HEK293 (cell line): ENCODE measurements at regions not wholly inside any gene's neighbourhood (a gene's known extent, or its start where the extent isn't known, plus 50 kb on each side); places are given as distances from the start of the nearest gene placed in this dataset.
A peak's percentile ranks its signal among the peaks of the same experiment; 100 is the strongest.

Experiments
- CTCF ChIA-PET: fragments of 350-600 bp; formaldehyde crosslinking; extraction: SDS; loops from one replicate; lab custom pipeline; 2021; ENCODE audit warnings: antibody characterized with exemption; lab: Yijun Ruan, JAX
- POLR2A ChIA-PET: fragments of 300-600 bp; formaldehyde crosslinking; extraction: SDS; loops from one replicate; lab custom pipeline; 2020; ENCODE audit warnings: antibody characterized with exemption, inconsistent platforms; lab: Yijun Ruan, JAX
- H3K27ac ChIP-seq: fragments of 200-500 bp; sonication (Bioruptor generic); 2 replicates; pipeline ENCODE4 v1.5.1; 2014; ENCODE audit warnings: low read depth, low read length, control low read depth, inconsistent platforms; ENCODE audit errors: extremely low read depth
- H3K36me3 ChIP-seq, 2 experiments: fragments of 200-500 bp in 1 of 2; sonication (Bioruptor generic) in 1 of 2; 1 replicate in 1 of 2; 2 replicates in 1 of 2; pipeline ENCODE4 v1.5.1; 2014 to 2017; ENCODE audit warnings: inconsistent platforms in 2 of 2, low read length in 2 of 2; ENCODE audit not compliant: control insufficient read depth in 2 of 2, insufficient read depth in 1 of 2
- H3K4me1 ChIP-seq: fragments of 200-500 bp; sonication (Bioruptor generic); 2 replicates; pipeline ENCODE4 v1.5.1; 2014; ENCODE audit warnings: mild to moderate bottlenecking, low read length, inconsistent platforms; ENCODE audit not compliant: control insufficient read depth, insufficient read depth
- H3K4me3 ChIP-seq: 2 replicates; pipeline ENCODE4 v1.5.1; 2011; ENCODE audit warnings: low read depth, mild to moderate bottlenecking, control low read depth, low read length, moderate library complexity
- H3K9me3 ChIP-seq: fragments of 200-500 bp; sonication (Bioruptor generic); 2 replicates; pipeline ENCODE4 v1.5.1; 2014; ENCODE audit warnings: low read depth, low read length, inconsistent platforms; ENCODE audit not compliant: control insufficient read depth, insufficient read depth
- GLI4 ChIP-seq: fragments of 450-650 bp; formaldehyde crosslinking; IDR thresholded peaks from 2 replicates; pipeline ENCODE4 v1.5.1; 2016; ENCODE audit warnings: missing biosample characterization, missing genetic modification characterization
- GLIS2 ChIP-seq: fragments of 450-650 bp; formaldehyde crosslinking; IDR thresholded peaks from 2 replicates; pipeline ENCODE4 v1.5.1; 2016; ENCODE audit warnings: missing biosample characterization, missing genetic modification characterization
- HOXC10 ChIP-seq: sonication (generic); formaldehyde crosslinking; IDR thresholded peaks from 2 replicates; pipeline ENCODE4 v1.8.1; 2023; ENCODE audit warnings: mild to moderate bottlenecking, missing genetic modification reagents
- KLF9 ChIP-seq: fragments of 450-650 bp; formaldehyde crosslinking; IDR thresholded peaks from 2 replicates; pipeline ENCODE4 v1.5.1; 2016; ENCODE audit warnings: missing biosample characterization, missing genetic modification characterization, low read depth
- RBAK ChIP-seq: fragments of 450-650 bp; formaldehyde crosslinking; IDR thresholded peaks from 2 replicates; pipeline ENCODE4 v1.5.1; 2016; ENCODE audit warnings: missing biosample characterization, missing genetic modification characterization
- REST ChIP-seq: fragments of 450-650 bp; formaldehyde crosslinking; IDR thresholded peaks from 2 replicates; pipeline ENCODE4 v1.5.1; 2016; ENCODE audit warnings: missing biosample characterization, missing genetic modification characterization
- SALL2 ChIP-seq: fragments of 450-650 bp; formaldehyde crosslinking; IDR thresholded peaks from 2 replicates; pipeline ENCODE4 v1.5.0; 2017; ENCODE audit warnings: missing biosample characterization, mild to moderate bottlenecking, missing genetic modification characterization, borderline replicate concordance
- SP7 ChIP-seq: fragments of 450-650 bp; formaldehyde crosslinking; IDR thresholded peaks from 2 replicates; pipeline ENCODE4 v1.5.1; 2016; ENCODE audit warnings: missing biosample characterization, missing genetic modification characterization
- ZBTB7A ChIP-seq: fragments of 450-650 bp; formaldehyde crosslinking; IDR thresholded peaks from 2 replicates; pipeline ENCODE4 v1.5.1; 2016; ENCODE audit warnings: low read depth, missing biosample characterization, missing genetic modification characterization
- ZBTB8A ChIP-seq: fragments of 450-650 bp; formaldehyde crosslinking; IDR thresholded peaks from 2 replicates; pipeline ENCODE4 v1.5.1; 2016; ENCODE audit warnings: missing biosample characterization, missing genetic modification characterization
- ZFP37 ChIP-seq: fragments of 450-650 bp; formaldehyde crosslinking; IDR thresholded peaks from 2 replicates; pipeline ENCODE4 v1.5.1; 2016; ENCODE audit warnings: missing biosample characterization, missing genetic modification characterization
- ZNF138 ChIP-seq: fragments of 450-650 bp; formaldehyde crosslinking; IDR thresholded peaks from 2 replicates; pipeline ENCODE4 v1.5.1; 2016; ENCODE audit warnings: missing biosample characterization, missing genetic modification characterization, borderline replicate concordance
- ZNF155 ChIP-seq: fragments of 450-650 bp; formaldehyde crosslinking; IDR thresholded peaks from 2 replicates; pipeline ENCODE4 v1.5.1; 2016; ENCODE audit warnings: missing biosample characterization, missing genetic modification characterization
- ZNF169 ChIP-seq: fragments of 450-650 bp; formaldehyde crosslinking; IDR thresholded peaks from 2 replicates; pipeline ENCODE4 v1.5.1; 2016; ENCODE audit warnings: missing biosample characterization, missing genetic modification characterization
- ZNF239 ChIP-seq: fragments of 450-650 bp; formaldehyde crosslinking; IDR thresholded peaks from 2 replicates; pipeline ENCODE4 v1.5.1; 2016; ENCODE audit warnings: missing biosample characterization, missing genetic modification characterization
- ZNF335 ChIP-seq: fragments of 450-650 bp; formaldehyde crosslinking; conservative IDR thresholded peaks from 2 replicates; pipeline ENCODE4 v1.5.1; 2016; ENCODE audit warnings: missing biosample characterization, missing genetic modification characterization
- ZNF423 ChIP-seq: fragments of 450-650 bp; formaldehyde crosslinking; IDR thresholded peaks from 2 replicates; pipeline ENCODE4 v1.5.1; 2016; ENCODE audit warnings: missing biosample characterization, missing genetic modification characterization
- ZNF510 ChIP-seq: fragments of 450-650 bp; formaldehyde crosslinking; IDR thresholded peaks from 2 replicates; pipeline ENCODE4 v1.5.1; 2018; ENCODE audit warnings: mild to moderate bottlenecking, missing genetic modification characterization, missing biosample characterization; ENCODE audit not compliant: insufficient replicate concordance
- ZNF560 ChIP-seq: fragments of 450-650 bp; formaldehyde crosslinking; IDR thresholded peaks from 2 replicates; pipeline ENCODE4 v1.5.1; 2017; ENCODE audit warnings: missing biosample characterization, missing genetic modification characterization, borderline replicate concordance
- ZNF610 ChIP-seq: fragments of 450-650 bp; formaldehyde crosslinking; IDR thresholded peaks from 2 replicates; pipeline ENCODE4 v1.5.1; 2016; ENCODE audit warnings: missing biosample characterization, missing genetic modification characterization, borderline replicate concordance
- ZNF621 ChIP-seq: fragments of 450-650 bp; formaldehyde crosslinking; IDR thresholded peaks from 2 replicates; pipeline ENCODE4 v1.5.1; 2017; ENCODE audit warnings: missing biosample characterization, missing genetic modification characterization
- ZNF626 ChIP-seq: fragments of 450-650 bp; sonication (Bioruptor Pico); formaldehyde crosslinking; IDR thresholded peaks from 2 replicates; pipeline ENCODE4 v1.5.1; 2018; ENCODE audit warnings: missing biosample characterization, missing genetic modification characterization, inconsistent platforms
- ZNF677 ChIP-seq: fragments of 450-650 bp; IDR thresholded peaks from 2 replicates; pipeline ENCODE4 v1.5.0; 2018; ENCODE audit warnings: missing biosample characterization, mild to moderate bottlenecking, missing genetic modification characterization, moderate library complexity
- ZNF843 ChIP-seq: fragments of 450-650 bp; formaldehyde crosslinking; IDR thresholded peaks from 2 replicates; pipeline ENCODE4 v1.5.1; 2016; ENCODE audit warnings: missing biosample characterization, missing genetic modification characterization
- TF ChIP-seq, protein P1 (sequence below): fragments of 450-650 bp; formaldehyde crosslinking; IDR thresholded peaks from 2 replicates; pipeline ENCODE4 v1.5.1; 2016; ENCODE audit warnings: missing biosample characterization, missing genetic modification characterization, low read depth

DNA sequence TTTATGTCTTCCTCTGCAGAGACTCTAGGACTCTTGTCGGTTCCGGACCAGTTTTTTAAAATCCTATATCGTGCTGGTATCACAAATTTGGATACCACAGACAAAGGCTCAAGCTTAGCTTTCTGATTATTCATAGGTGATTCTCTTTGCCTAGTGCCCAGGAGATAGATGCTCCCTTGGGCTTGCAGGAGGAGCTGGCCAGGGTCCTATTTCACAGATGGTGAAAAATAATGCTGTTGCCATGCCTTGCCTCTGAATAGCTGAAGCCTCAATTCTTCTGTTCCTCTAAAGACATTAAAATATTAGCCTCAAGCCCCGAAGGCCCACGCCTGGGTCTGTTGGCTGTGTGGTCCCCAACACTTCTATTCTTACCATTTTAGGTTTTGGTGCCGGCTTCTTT is 123.9 kb upstream of the BACH2 start:
- Histone ChIP-seq H3K4me3 (no peak overlapping the region), H3K27ac (no peak overlapping the region), H3K9me3 (no peaks in the 10 kb centered on the region), H3K4me1 (no peaks in the 10 kb centered on the region), H3K36me3 (no peaks in the 10 kb centered on the region)
- ChIA-PET CTCF (interaction anchor here (0.6 to 1.8 kb wide), 3 partner anchors 10 to 230 kb away, joined by 3 to 6 read pairs (median 4); no protein-coding TSS in a partner anchor), POLR2A (no interaction called here)
- TF ChIP-seq ZNF138, result no peak
- no peak for TF ChIP-seq ZNF626 (tag by site-specific recombination)
- TF ChIP-seq REST (tag by site-specific recombination), result peak; percentile 61

- ChIA-PET CTCF (interaction anchor here (1.1 kb wide), 1 partner anchor 62 kb away, joined by 3 read pairs; no protein-coding TSS in a partner anchor), POLR2A (no interaction called here)
- H3K4me1 ChIP-seq, result no peaks in the 10 kb centered on the region
- no peaks in the 10 kb centered on the region for H3K9me3 ChIP-seq
- H3K27ac ChIP-seq, result no peak overlapping the region
- TF ChIP-seq GLI4 (tag by site-specific recombination), result no peak
- TF ChIP-seq ZNF677 (tag by site-specific recombination), result no peak
- H3K4me3 ChIP-seq, result no peak overlapping the region
- H3K36me3 ChIP-seq, result no peaks in the 10 kb centered on the region
Measured at GRCh38 chr6:90417385-90417784, 120.7 kb upstream of the BACH2 start.

DNA sequence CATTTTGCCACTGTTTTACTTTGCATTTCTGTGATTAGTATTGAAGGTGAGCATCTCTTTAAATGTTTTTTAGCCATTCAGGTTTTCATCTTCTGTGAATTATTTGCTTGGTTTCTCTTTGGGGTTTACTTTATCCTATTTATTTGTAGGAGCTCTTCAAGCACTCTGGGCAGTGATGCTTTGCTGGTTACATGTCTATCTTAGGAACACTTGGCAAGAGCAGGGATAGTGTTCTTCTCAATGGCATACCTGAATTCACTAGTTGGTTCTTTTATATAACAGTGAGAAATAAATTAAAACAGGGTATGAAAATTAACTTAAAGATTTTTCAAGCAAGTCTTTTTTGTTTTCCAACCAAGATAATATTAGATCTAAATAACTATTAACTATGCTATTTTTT is 119.7 kb upstream of the BACH2 start:
- POLR2A ChIA-PET, result no interaction called here
- H3K4me3 ChIP-seq, result no peak overlapping the region
- no peaks in the 10 kb centered on the region for H3K9me3 ChIP-seq
- no peak overlapping the region for H3K27ac ChIP-seq
- no peak for TF ChIP-seq ZNF560 (tag by site-specific recombination)
- TF ChIP-seq ZNF335 (tag by site-specific recombination), result no peak
- TF ChIP-seq SALL2 (tag by site-specific recombination), result no peak
- TF ChIP-seq KLF9, result no peak
- TF ChIP-seq ZNF155 (tag by site-specific recombination), result no peak
- TF ChIP-seq ZNF621 (tag by site-specific recombination), result no peak
- no peak for TF ChIP-seq ZBTB7A
- no peak for TF ChIP-seq ZNF843
- no peak for TF ChIP-seq GLIS2
- TF ChIP-seq SP7, result no peak
- no peak for TF ChIP-seq HOXC10 (CRISPR knock-in tag)
- no peak for TF ChIP-seq ZNF610 (tag by site-specific recombination)
- H3K4me1 ChIP-seq, result no peaks in the 10 kb centered on the region
- CTCF ChIA-PET, result interaction anchor here (0.7 to 1.7 kb wide), 5 partner anchors 8 to 475 kb away, joined by 3 to 9 read pairs (median 4); no protein-coding TSS in a partner anchor
- H3K36me3 ChIP-seq, result no peaks in the 10 kb centered on the region

- CTCF ChIA-PET, result interaction anchor here (0.7 to 1.7 kb wide), 4 partner anchors 9 to 474 kb away, joined by 3 to 9 read pairs (median 5); no protein-coding TSS in a partner anchor
- Histone ChIP-seq H3K27ac (no peak overlapping the region), H3K4me1 (no peaks in the 10 kb centered on the region), H3K36me3 (no peaks in the 10 kb centered on the region), H3K9me3 (no peaks in the 10 kb centered on the region), H3K4me3 (no peak overlapping the region)
- POLR2A ChIA-PET, result interaction anchor here (0.6 kb wide), 1 partner anchor 21 kb away, joined by 3 read pairs; no protein-coding TSS in a partner anchor
- TF ChIP-seq ZNF169 (tag by site-specific recombination), result no peak
- no peak for TF ChIP-seq ZNF239 (tag by site-specific recombination)
- TF ChIP-seq, protein P1, sequence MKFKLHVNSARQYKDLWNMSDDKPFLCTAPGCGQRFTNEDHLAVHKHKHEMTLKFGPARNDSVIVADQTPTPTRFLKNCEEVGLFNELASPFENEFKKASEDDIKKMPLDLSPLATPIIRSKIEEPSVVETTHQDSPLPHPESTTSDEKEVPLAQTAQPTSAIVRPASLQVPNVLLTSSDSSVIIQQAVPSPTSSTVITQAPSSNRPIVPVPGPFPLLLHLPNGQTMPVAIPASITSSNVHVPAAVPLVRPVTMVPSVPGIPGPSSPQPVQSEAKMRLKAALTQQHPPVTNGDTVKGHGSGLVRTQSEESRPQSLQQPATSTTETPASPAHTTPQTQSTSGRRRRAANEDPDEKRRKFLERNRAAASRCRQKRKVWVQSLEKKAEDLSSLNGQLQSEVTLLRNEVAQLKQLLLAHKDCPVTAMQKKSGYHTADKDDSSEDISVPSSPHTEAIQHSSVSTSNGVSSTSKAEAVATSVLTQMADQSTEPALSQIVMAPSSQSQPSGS (tag by site-specific recombination), result no peak
- no peak for TF ChIP-seq ZNF510
- no peak for TF ChIP-seq ZBTB8A (tag by site-specific recombination)
- TF ChIP-seq ZNF423 (tag by site-specific recombination), result no peak
- no peak for TF ChIP-seq RBAK (tag by site-specific recombination)
- TF ChIP-seq ZFP37, result no peak
Measured at GRCh38 chr6:90415178-90415577, 118.5 kb upstream of the BACH2 start.
